Stomach (tissue), 8 donors: ENCODE measurements at regions not wholly inside any gene's neighbourhood (a gene's known extent, or its start where the extent isn't known, plus 50 kb on each side); places are given as distances from the start of the nearest gene placed in this dataset.

Source experiments
- DNase-seq, 2 donors: peaks; one replicate each; pipeline versions ENCODE4 v3.0.0 to v3.0.0-alpha.2; 2013 to 2019
- H3K27ac ChIP-seq, 5 donors: fragments of 200-600 bp in 4 of 5; sonication (generic) in 4 of 5; one replicate each; pipeline ENCODE4 v1.5.1; 2013 to 2019; ENCODE audit warnings: mild to moderate bottlenecking in 1 of 5, moderate library complexity in 1 of 5
- H3K27me3 ChIP-seq, 3 donors: fragments of 200-600 bp; sonication (generic); one replicate each; pipeline ENCODE4 v1.5.1; 2017 to 2019; ENCODE audit warnings: mixed run types in 1 of 3
- H3K36me3 ChIP-seq, 4 donors: fragments of 200-600 bp; sonication (generic); 1 replicate in 3 of 4; 2 replicates in 1 of 4; pipeline ENCODE4 v1.5.1; 2016 to 2019
- H3K4me1 ChIP-seq, 4 donors: fragments of 200-600 bp; sonication (generic); one replicate each; pipeline ENCODE4 v1.5.1; 2016 to 2019
- H3K4me3 ChIP-seq, 4 donors: fragments of 200-600 bp; sonication (generic) in 3 of 4; one replicate each; pipeline ENCODE4 v1.5.1; 2016 to 2019; ENCODE audit warnings: mild to moderate bottlenecking in 1 of 4
- H3K9me3 ChIP-seq, 4 donors: fragments of 200-600 bp; sonication (generic); one replicate each; pipeline ENCODE4 v1.5.1; 2016 to 2019
- CTCF ChIP-seq, 7 experiments: fragments of 450-650 bp in 4 of 7; fragments of 200-600 bp in 3 of 7; sonication (generic) in 3 of 7; IDR thresholded peaks; one replicate each; pipeline ENCODE4 v1.5.1; 2016 to 2019; ENCODE audit warnings: antibody characterized with exemption in 7 of 7, control low read depth in 2 of 7, mild to moderate bottlenecking in 1 of 7
- EP300 ChIP-seq: sonication (generic); formaldehyde crosslinking; IDR thresholded peaks from one replicate; pipeline ENCODE4 v1.6.1; 2017; ENCODE audit warnings: antibody characterized with exemption
- POLR2A ChIP-seq, 4 donors: fragments of 450-650 bp; IDR thresholded peaks; one replicate each; pipeline ENCODE4 v1.6.1; 2016; ENCODE audit warnings: antibody characterized with exemption in 4 of 4, control low read depth in 2 of 4, mild to moderate bottlenecking in 1 of 4, moderate library complexity in 1 of 4
- POLR2AphosphoS5 ChIP-seq, 3 donors: sonication (generic); formaldehyde crosslinking; IDR thresholded peaks; one replicate each; pipeline ENCODE4 v1.6.1; 2016; ENCODE audit warnings: antibody characterized with exemption in 3 of 3
- WGBS, 5 donors: extraction: QIAGEN DNeasy Blood & Tissue Kit in 3 of 5; methylation state at CpG; one replicate each; pipeline versions ENCODE4 v1.1.5 to v1.1.7; 2013 to 2018; 5-methylcytosine and 5-hydroxymethylcytosine counted together
- intact Hi-C: fragments of 100-400 bp; cut with DNase I; formaldehyde crosslinking; loops from one replicate; pipeline ENCODE4 v1.15.1; 2023; ENCODE audit warnings: low total_unique reads
- donor health status: healthy with polysubstance abuse.
- donor health status: Bipolar disorder and iron deficiency.
- donor health status: healthy.

DNA sequence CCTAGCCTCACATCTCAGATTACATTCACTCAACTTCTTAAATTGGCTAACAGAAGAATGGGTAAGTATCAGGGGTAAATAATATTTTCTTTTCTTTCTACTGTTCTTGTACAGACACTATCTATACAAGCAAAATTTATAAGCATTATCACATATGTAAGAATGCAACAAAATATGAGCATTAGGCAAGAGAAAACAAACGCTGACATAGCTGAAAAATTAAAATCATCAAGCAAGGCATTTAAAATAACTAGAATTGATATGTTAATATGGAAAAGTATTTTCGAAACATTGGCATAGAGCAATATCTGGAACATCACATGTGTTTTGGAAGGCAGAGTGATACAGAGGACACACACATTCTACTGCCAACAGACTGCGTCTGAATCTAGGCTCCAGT is 1175.3 kb upstream of the LRRN3 start:
- TF ChIP-seq CTCF (IDR thresholded peaks at IDR 0.05) = no peak
- TF ChIP-seq POLR2A (IDR thresholded peaks at IDR 0.05) = no peak
- no peak for TF ChIP-seq EP300
- TF ChIP-seq POLR2AphosphoS5 (IDR thresholded peaks at IDR 0.05) = no peak
- intact Hi-C loops = no loop called here
- Histone ChIP-seq H3K27ac (no peak overlapping the region), H3K36me3 (no peaks in the 10 kb centered on the region), H3K4me3 (no peak overlapping the region), H3K9me3 (no peaks in the 10 kb centered on the region), H3K4me1 (no peaks in the 10 kb centered on the region), H3K27me3 (no peaks in the 10 kb centered on the region)
- no peak for DNase-seq
- 87 to 94% (median 92%) methylated on average over 3 of the region's 3 CpGs for WGBS, 5 donors

- no peaks in the 10 kb centered on the region for H3K4me1 ChIP-seq
- no peak overlapping the region for H3K27ac ChIP-seq
- WGBS, 5 donors = 45 to 65% (median 60%) methylated on average over 2 of the region's 2 CpGs
- H3K9me3 ChIP-seq = peaks cover 0 to 23% (median 9%) of the 10 kb centered on the region in 4 donors
- DNase-seq = no peak
- H3K27me3 ChIP-seq = no peaks in the 10 kb centered on the region
- TF ChIP-seq POLR2AphosphoS5 (IDR thresholded peaks at IDR 0.05) = no peak
- TF ChIP-seq POLR2A (IDR thresholded peaks at IDR 0.05) = no peak
- no peak for TF ChIP-seq CTCF (IDR thresholded peaks at IDR 0.05)
- no peak for TF ChIP-seq EP300
- H3K36me3 ChIP-seq = no peaks in the 10 kb centered on the region
- no peak overlapping the region for H3K4me3 ChIP-seq
- intact Hi-C loops = no loop called here
Observed at GRCh38 chr7:109926738-109927137, 1164.2 kb upstream of the LRRN3 start.

- Histone ChIP-seq H3K4me3 (no peak overlapping the region), H3K36me3 (no peaks in the 10 kb centered on the region), H3K4me1 (no peaks in the 10 kb centered on the region), H3K9me3 (peaks cover 0 to 9% (median 2%) of the 10 kb centered on the region in 4 donors), H3K27me3 (no peaks in the 10 kb centered on the region), H3K27ac (no peak overlapping the region)
- TF ChIP-seq POLR2AphosphoS5 (IDR thresholded peaks at IDR 0.05) (no peak), EP300 (no peak)
- no peak for DNase-seq
- intact Hi-C loops = no loop called here
- WGBS, 5 donors = 69 to 93% (median 90%) methylated on average over 3 of the region's 3 CpGs
Observed at GRCh38 chr7:109930049-109930448, 1160.9 kb upstream of the LRRN3 start.

GRCh38 chr7:109939207-109939606 is 1151.7 kb upstream of the LRRN3 start:
- Histone ChIP-seq H3K27me3 (no peaks in the 10 kb centered on the region), H3K4me1 (no peaks in the 10 kb centered on the region), H3K36me3 (no peaks in the 10 kb centered on the region), H3K4me3 (no peak overlapping the region), H3K27ac (no peak overlapping the region), H3K9me3 (peaks cover 0 to 24% (median 13%) of the 10 kb centered on the region in 4 donors)
- TF ChIP-seq CTCF (IDR thresholded peaks at IDR 0.05) (no peak), POLR2AphosphoS5 (IDR thresholded peaks at IDR 0.05) (no peak), EP300 (no peak), POLR2A (IDR thresholded peaks at IDR 0.05) (no peak)
- no peak for DNase-seq
- WGBS, 5 donors = 45 to 57% (median 50%) methylated on average over 2 of the region's 2 CpGs
- intact Hi-C loops = no loop called here

DNA sequence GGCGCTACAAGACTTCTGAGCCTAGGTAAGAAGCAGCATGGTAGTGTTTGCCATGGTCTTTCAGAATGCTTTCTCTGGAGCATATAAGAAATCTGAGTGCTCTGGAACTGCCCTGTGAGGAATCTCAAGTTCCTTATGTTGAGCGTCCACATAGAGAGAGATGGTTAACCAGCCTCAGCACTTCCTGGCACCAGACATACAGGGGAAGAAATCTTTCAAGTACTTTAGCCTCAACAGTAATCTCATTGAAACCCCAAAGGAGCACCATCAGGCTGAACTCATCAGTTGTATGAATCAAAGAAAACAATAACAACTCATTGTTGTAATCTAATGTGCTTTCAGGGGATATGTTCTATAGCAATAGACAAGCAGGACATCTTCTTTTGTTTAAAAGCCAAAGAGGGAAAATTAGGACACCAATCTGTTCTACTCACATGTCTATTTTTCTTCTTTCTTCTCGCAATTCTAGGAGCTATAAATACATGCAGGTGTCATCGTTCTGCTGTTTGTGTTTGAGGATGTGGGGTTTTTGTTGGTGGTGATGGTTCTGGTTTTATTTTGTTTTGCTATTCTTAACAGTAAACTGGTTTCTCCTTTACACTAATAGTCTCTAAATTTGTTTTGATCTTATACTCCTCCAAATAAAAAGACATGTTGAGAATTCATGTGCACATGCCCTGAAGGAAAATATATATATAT is 1145.0 kb upstream of the LRRN3 start:
- DNase-seq = no peak
- H3K27me3 ChIP-seq = no peaks in the 10 kb centered on the region
- 81 to 91% (median 90%) methylated on average over 4 of the region's 4 CpGs for WGBS, 5 donors
- no peaks in the 10 kb centered on the region for H3K36me3 ChIP-seq
- H3K9me3 ChIP-seq = peaks cover 0 to 9% (median 0%) of the 10 kb centered on the region in 4 donors
- intact Hi-C loops = no loop called here
- no peak for TF ChIP-seq POLR2A (IDR thresholded peaks at IDR 0.05)
- no peak for TF ChIP-seq EP300
- no peak overlapping the region for H3K4me3 ChIP-seq
- no peaks in the 10 kb centered on the region for H3K4me1 ChIP-seq
- no peak overlapping the region for H3K27ac ChIP-seq
